ENCODE measurements at regions not wholly inside any gene's neighbourhood (a gene's known extent, or its start where the extent isn't known, plus 50 kb on each side); places are given as distances from the start of the nearest gene placed in this dataset.

DNA sequence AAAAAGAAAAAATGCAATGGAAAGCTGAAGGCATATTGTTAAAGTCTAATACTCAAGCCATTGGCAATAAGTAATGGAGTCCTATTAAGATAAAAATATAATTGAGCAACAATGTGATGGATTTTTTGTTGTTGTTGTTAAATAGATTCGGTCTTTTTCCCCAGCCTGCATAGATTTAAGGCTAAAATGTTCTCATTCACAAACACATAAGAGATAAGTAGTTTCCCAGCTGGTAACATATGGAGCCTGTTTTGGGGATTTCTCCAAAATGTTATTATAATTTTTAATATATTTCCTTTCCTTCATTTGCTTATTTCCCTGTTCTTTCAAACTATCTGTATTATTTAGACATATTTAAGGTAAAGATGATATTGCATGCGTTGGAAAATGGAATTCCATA, 1149.1 kb upstream of the PRR20A start:
- H3K27me3 Mint-ChIP-seq (ENCODE audit: low read depth) = no peaks in the 10 kb centered on the region
- H3K4me3 Mint-ChIP-seq = no peak overlapping the region
- TF ChIP-seq, protein P1, sequence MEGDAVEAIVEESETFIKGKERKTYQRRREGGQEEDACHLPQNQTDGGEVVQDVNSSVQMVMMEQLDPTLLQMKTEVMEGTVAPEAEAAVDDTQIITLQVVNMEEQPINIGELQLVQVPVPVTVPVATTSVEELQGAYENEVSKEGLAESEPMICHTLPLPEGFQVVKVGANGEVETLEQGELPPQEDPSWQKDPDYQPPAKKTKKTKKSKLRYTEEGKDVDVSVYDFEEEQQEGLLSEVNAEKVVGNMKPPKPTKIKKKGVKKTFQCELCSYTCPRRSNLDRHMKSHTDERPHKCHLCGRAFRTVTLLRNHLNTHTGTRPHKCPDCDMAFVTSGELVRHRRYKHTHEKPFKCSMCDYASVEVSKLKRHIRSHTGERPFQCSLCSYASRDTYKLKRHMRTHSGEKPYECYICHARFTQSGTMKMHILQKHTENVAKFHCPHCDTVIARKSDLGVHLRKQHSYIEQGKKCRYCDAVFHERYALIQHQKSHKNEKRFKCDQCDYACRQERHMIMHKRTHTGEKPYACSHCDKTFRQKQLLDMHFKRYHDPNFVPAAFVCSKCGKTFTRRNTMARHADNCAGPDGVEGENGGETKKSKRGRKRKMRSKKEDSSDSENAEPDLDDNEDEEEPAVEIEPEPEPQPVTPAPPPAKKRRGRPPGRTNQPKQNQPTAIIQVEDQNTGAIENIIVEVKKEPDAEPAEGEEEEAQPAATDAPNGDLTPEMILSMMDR (conservative IDR thresholded peaks at IDR 0.05) = no peak
- H3K4me1 Mint-ChIP-seq = no peaks in the 10 kb centered on the region
- H3K27ac Mint-ChIP-seq (ENCODE audit: unreplicated experiment) = no peak overlapping the region
- no peaks in the 10 kb centered on the region for H3K9me3 Mint-ChIP-seq
- DNase-seq (ENCODE audit: low read depth, low spot score) = no peak
- no peaks in the 10 kb centered on the region for H3K36me3 Mint-ChIP-seq (ENCODE audit: low read depth)

GRCh38 chr13:55992145-55992544, 1148.6 kb upstream of the PRR20A start:
- H3K27ac Mint-ChIP-seq (ENCODE audit: unreplicated experiment) = no peak overlapping the region
- no peaks in the 10 kb centered on the region for H3K4me1 Mint-ChIP-seq
- no peaks in the 10 kb centered on the region for H3K9me3 Mint-ChIP-seq
- no peaks in the 10 kb centered on the region for H3K27me3 Mint-ChIP-seq (ENCODE audit: low read depth)
- no peak for DNase-seq (ENCODE audit: low read depth, low spot score)
- no peaks in the 10 kb centered on the region for H3K36me3 Mint-ChIP-seq (ENCODE audit: low read depth)
- no peak overlapping the region for H3K4me3 Mint-ChIP-seq
- TF ChIP-seq, protein P1 (conservative IDR thresholded peaks at IDR 0.05) = no peak

- Mint-ChIP-seq H3K27ac (ENCODE audit: unreplicated experiment) (no peak overlapping the region), H3K36me3 (ENCODE audit: low read depth) (no peaks in the 10 kb centered on the region), H3K4me3 (no peak overlapping the region), H3K4me1 (no peaks in the 10 kb centered on the region), H3K9me3 (peaks cover 6% of the 10 kb centered on the region), H3K27me3 (ENCODE audit: low read depth) (no peaks in the 10 kb centered on the region)
- TF ChIP-seq, protein P1 (conservative IDR thresholded peaks at IDR 0.05) = peak; percentile 35
- DNase-seq (ENCODE audit: low read depth, low spot score) = no peak
Measured at GRCh38 chr13:55999709-56000108, 1141.0 kb upstream of the PRR20A start.

- Mint-ChIP-seq H3K27ac (ENCODE audit: unreplicated experiment) (no peak overlapping the region), H3K36me3 (ENCODE audit: low read depth) (no peaks in the 10 kb centered on the region), H3K9me3 (no peaks in the 10 kb centered on the region), H3K27me3 (ENCODE audit: low read depth) (no peaks in the 10 kb centered on the region), H3K4me1 (no peaks in the 10 kb centered on the region), H3K4me3 (no peak overlapping the region)
- DNase-seq (ENCODE audit: low read depth, low spot score) = no peak
- TF ChIP-seq, protein P1 (conservative IDR thresholded peaks at IDR 0.05) = no peak
Measured at GRCh38 chr13:56009418-56009817, 1131.3 kb upstream of the PRR20A start.

GRCh38 chr13:56012644-56013043, 1128.1 kb upstream of the PRR20A start:
- Mint-ChIP-seq H3K27ac (ENCODE audit: unreplicated experiment) (no peak overlapping the region), H3K4me1 (no peaks in the 10 kb centered on the region), H3K36me3 (ENCODE audit: low read depth) (no peaks in the 10 kb centered on the region), H3K9me3 (peaks cover 2% of the 10 kb centered on the region), H3K4me3 (no peak overlapping the region), H3K27me3 (ENCODE audit: low read depth) (no peaks in the 10 kb centered on the region)
- TF ChIP-seq, protein P1 (conservative IDR thresholded peaks at IDR 0.05) = no peak
- no peak for DNase-seq (ENCODE audit: low read depth, low spot score)

DNA sequence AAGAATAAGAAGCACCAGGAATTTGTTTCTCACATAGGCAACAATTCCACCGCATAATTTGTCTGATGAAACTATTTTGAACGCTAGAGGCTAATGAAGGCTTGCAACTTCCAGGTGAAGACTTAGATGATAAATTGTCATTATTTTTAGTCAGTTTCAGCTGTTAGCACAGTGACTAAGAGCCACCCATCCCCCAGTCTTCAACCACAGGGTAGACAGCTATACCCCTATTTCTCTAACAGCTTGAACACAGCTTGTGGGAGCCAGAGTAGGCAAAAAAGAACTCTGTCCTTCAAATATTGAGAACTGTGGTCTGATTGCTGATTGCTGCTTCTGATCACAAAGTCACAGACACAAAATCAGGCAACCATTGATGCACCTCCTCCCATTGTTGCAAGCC, 1124.8 kb upstream of the PRR20A start:
- no peaks in the 10 kb centered on the region for H3K4me1 Mint-ChIP-seq
- DNase-seq (ENCODE audit: low read depth, low spot score) = no peak
- TF ChIP-seq, protein P1 (conservative IDR thresholded peaks at IDR 0.05) = no peak
- no peaks in the 10 kb centered on the region for H3K27me3 Mint-ChIP-seq (ENCODE audit: low read depth)
- no peak overlapping the region for H3K4me3 Mint-ChIP-seq
- H3K9me3 Mint-ChIP-seq = peaks cover 5% of the 10 kb centered on the region
- no peak overlapping the region for H3K27ac Mint-ChIP-seq (ENCODE audit: unreplicated experiment)
- H3K36me3 Mint-ChIP-seq (ENCODE audit: low read depth) = no peaks in the 10 kb centered on the region

All from neural crest cell (in vitro differentiated cells).